ENCODE measurements at regions not wholly inside any gene's neighbourhood (a gene's known extent, or its start where the extent isn't known, plus 50 kb on each side); places are given as distances from the start of the nearest gene placed in this dataset.

- Histone ChIP-seq H3K27me3 (ENCODE audit: control insufficient read depth in 1 of 2, insufficient read depth in 2 of 2, low read length in 2 of 2) (no peaks in the 10 kb centered on the region), H3K9ac (ENCODE audit: insufficient read depth, low read depth, low read length) (no peak overlapping the region), H3K79me2 (ENCODE audit: insufficient read depth, low read length) (no peaks in the 10 kb centered on the region), H3K4me2 (ENCODE audit: low read depth, low read length) (no peak overlapping the region), H3K4me1 (ENCODE audit: insufficient read depth, low read length) (no peaks in the 10 kb centered on the region), H3K4me3 (replicated peaks in 1 of 3; ENCODE audit: insufficient read depth in 1 of 3, low read depth in 2 of 3, low read length in 3 of 3) (no peak overlapping the region), H2AFZ (ENCODE audit: low read length) (no peak overlapping the region), H4K20me1 (ENCODE audit: insufficient read depth, low read length) (no peaks in the 10 kb centered on the region), H3K27ac (ENCODE audit: extremely low read length, insufficient read depth, low read length) (no peak overlapping the region), H3K9me3 (ENCODE audit: low read length) (peaks cover 18% of the 10 kb centered on the region; the same call in 1 of the 2 replicates), H3K36me3 (replicated peaks in 1 of 2; ENCODE audit: control insufficient read depth in 1 of 2, insufficient read depth in 2 of 2, low read length in 2 of 2) (no peaks in the 10 kb centered on the region)
- ChIA-PET CTCF (ENCODE audit: low intra/inter-chr PET ratio, low total read pairs) (no interaction called here), POLR2A (no interaction called here)
- no TSS peak for BruUV-seq (replicated peaks)
- DNase-seq (ENCODE audit: low spot score), result no peak
- FAIRE-seq, result no peak
- no peak for TF ChIP-seq DR1 (CRISPR knock-in tag; IDR thresholded peaks at IDR 0.05)
- TF ChIP-seq ZNF343 (CRISPR knock-in tag; IDR thresholded peaks at IDR 0.05), result no peak
- TF ChIP-seq PHF5A (CRISPR knock-in tag; IDR thresholded peaks at IDR 0.05; ENCODE audit: low read depth, unreplicated experiment), result no peak
- no peak for TF ChIP-seq ZNF263 (CRISPR knock-in tag; IDR thresholded peaks at IDR 0.05)
- no peak for TF ChIP-seq SRSF1 (optimal IDR thresholded peaks at IDR 0.05; ENCODE audit: low read depth, low read length)
- no peak for ATAC-seq
- in situ Hi-C loops (cut with HindIII; ENCODE audit: extremely low pct_ligation_motif_present, low pct_unique_long_range_greater_than_20kb), result no loop called here
- intact Hi-C loops (cut with micrococcal nuclease; ENCODE audit: unreplicated experiment), result no loop called here
- 0% methylated on average over 1 of the region's 1 CpG for WGBS (ENCODE audit: low lambda C conversion rate)
Measured at GRCh38 chr1:191912517-191912916, 245.7 kb upstream of the RGS18 start.

GRCh38 chr1:191913260-191913977 lies 244.8 kb upstream of the RGS18 start:
- DNase-seq (ENCODE audit: low spot score) (no peak), ATAC-seq (no peak), FAIRE-seq (no peak)
- no peak overlapping the region for H3K27ac ChIP-seq (ENCODE audit: extremely low read length, insufficient read depth, low read length)
- H3K4me2 ChIP-seq (ENCODE audit: low read depth, low read length), result no peak overlapping the region
- CTCF ChIA-PET (ENCODE audit: low intra/inter-chr PET ratio, low total read pairs), result no interaction called here
- H3K4me1 ChIP-seq (ENCODE audit: insufficient read depth, low read length), result no peaks in the 10 kb centered on the region
- no peak overlapping the region for H2AFZ ChIP-seq (ENCODE audit: low read length)
- intact Hi-C loops (cut with micrococcal nuclease; ENCODE audit: unreplicated experiment), result no loop called here
- no peak overlapping the region for H3K4me3 ChIP-seq (replicated peaks in 1 of 3; ENCODE audit: insufficient read depth in 1 of 3, low read depth in 2 of 3, low read length in 3 of 3)
- no peak overlapping the region for H3K9ac ChIP-seq (ENCODE audit: insufficient read depth, low read depth, low read length)
- no peaks in the 10 kb centered on the region for H3K36me3 ChIP-seq (replicated peaks in 1 of 2; ENCODE audit: control insufficient read depth in 1 of 2, insufficient read depth in 2 of 2, low read length in 2 of 2)
- H3K79me2 ChIP-seq (ENCODE audit: insufficient read depth, low read length), result no peaks in the 10 kb centered on the region
- peaks cover 17% of the 10 kb centered on the region; the same call in 1 of the 2 replicates for H3K9me3 ChIP-seq (ENCODE audit: low read length)
- H3K27me3 ChIP-seq (ENCODE audit: control insufficient read depth in 1 of 2, insufficient read depth in 2 of 2, low read length in 2 of 2), result no peaks in the 10 kb centered on the region
- in situ Hi-C loops (cut with HindIII; ENCODE audit: extremely low pct_ligation_motif_present, low pct_unique_long_range_greater_than_20kb), result no loop called here
- no TSS peak for BruUV-seq (replicated peaks)
- POLR2A ChIA-PET, result no interaction called here
- no peaks in the 10 kb centered on the region for H4K20me1 ChIP-seq (ENCODE audit: insufficient read depth, low read length)
- TF ChIP-seq HNF4A (CRISPR knock-in tag; IDR thresholded peaks at IDR 0.05) (no peak), ATF6 (CRISPR knock-in tag; conservative IDR thresholded peaks at IDR 0.05) (no peak), AGO2 (optimal IDR thresholded peaks at IDR 0.05; ENCODE audit: low read depth, low read length) (no peak), ZNF205 (CRISPR knock-in tag; IDR thresholded peaks at IDR 0.05) (no peak)

Data from HepG2 (cell line).